ENCODE measurements at regions not wholly inside any gene's neighbourhood (a gene's known extent, or its start where the extent isn't known, plus 50 kb on each side); places are given as distances from the start of the nearest gene placed in this dataset.

- no peak for DNase-seq
Observed at GRCh38 chr10:29026065-29026797, 262.6 kb upstream of the LYZL1 start.

- DNase-seq: no peak
Observed at GRCh38 chr10:29026802-29027580, 261.9 kb upstream of the LYZL1 start.

- DNase-seq: no peak
Observed at GRCh38 chr10:29028486-29028885, 260.4 kb upstream of the LYZL1 start.

- DNase-seq: no peak
Observed at GRCh38 chr10:29030900-29031299, 258.0 kb upstream of the LYZL1 start.

GRCh38 chr10:29032169-29032568 is 256.7 kb upstream of the LYZL1 start:
- DNase-seq: no peak

- no peak for DNase-seq
Observed at GRCh38 chr10:29033311-29033940, 255.4 kb upstream of the LYZL1 start.

GRCh38 chr10:29034592-29034991 is 254.3 kb upstream of the LYZL1 start:
- DNase-seq: no peak

- no peak for DNase-seq
Observed at GRCh38 chr10:29035721-29036120, 253.1 kb upstream of the LYZL1 start.

GRCh38 chr10:29037348-29038113 is 251.3 kb upstream of the LYZL1 start:
- DNase-seq: no peak

GRCh38 chr10:29039091-29039490 is 249.8 kb upstream of the LYZL1 start:
- DNase-seq: no peak

- DNase-seq: no peak
Observed at GRCh38 chr10:29039677-29040189, 249.1 kb upstream of the LYZL1 start.

- peak in 1 of 56 donors; percentile 1 for DNase-seq
Observed at GRCh38 chr10:29041616-29042015, 247.3 kb upstream of the LYZL1 start.

- DNase-seq: no peak
Observed at GRCh38 chr10:29048506-29048905, 240.4 kb upstream of the LYZL1 start.

- no peak for DNase-seq
Observed at GRCh38 chr10:29050081-29050480, 238.8 kb upstream of the LYZL1 start.

- DNase-seq: no peak
Observed at GRCh38 chr10:29055101-29055500, 233.8 kb upstream of the LYZL1 start.

- DNase-seq: no peak
Observed at GRCh38 chr10:29056729-29057128, 232.1 kb upstream of the LYZL1 start.

- no peak for DNase-seq
Observed at GRCh38 chr10:29057822-29058331, 231.0 kb upstream of the LYZL1 start.

- no peak for DNase-seq
Observed at GRCh38 chr10:29063806-29064644, 224.8 kb upstream of the LYZL1 start.

- DNase-seq: no peak
Observed at GRCh38 chr10:29064680-29065079, 224.2 kb upstream of the LYZL1 start.

- DNase-seq: no peak
Observed at GRCh38 chr10:29067161-29067560, 221.7 kb upstream of the LYZL1 start.
